Testis (tissue), 2 donors: ENCODE measurements at regions not wholly inside any gene's neighbourhood (a gene's known extent, or its start where the extent isn't known, plus 50 kb on each side); places are given as distances from the start of the nearest gene placed in this dataset.

Source experiments
- DNase-seq: peaks from one replicate; pipeline ENCODE4 v3.0.0-alpha.2; 2019
- H3K27ac ChIP-seq, 2 donors: fragments of 200-600 bp; sonication (generic); one replicate each; pipeline ENCODE4 v1.5.1; 2019
- H3K27me3 ChIP-seq: fragments of 200-600 bp; sonication (generic); one replicate; pipeline ENCODE4 v1.5.1; 2019
- H3K36me3 ChIP-seq: fragments of 200-600 bp; sonication (generic); one replicate; pipeline ENCODE4 v1.5.1; 2017; ENCODE audit warnings: low read depth; ENCODE audit errors: missing control alignments
- H3K4me1 ChIP-seq: fragments of 200-600 bp; sonication (generic); one replicate; pipeline ENCODE4 v1.5.1; 2019
- H3K4me3 ChIP-seq, 2 donors: fragments of 200-600 bp; sonication (generic); one replicate each; pipeline ENCODE4 v1.5.1; 2017 to 2019
- H3K9me3 ChIP-seq: fragments of 200-600 bp; sonication (generic); one replicate; pipeline ENCODE4 v1.5.1; 2017
- CTCF ChIP-seq, 3 experiments: fragments of 450-650 bp in 2 of 3; fragments of 200-600 bp in 1 of 3; sonication (generic) in 1 of 3; IDR thresholded peaks; one replicate each; pipeline ENCODE4 v1.5.1; 2016 to 2019; ENCODE audit warnings: antibody characterized with exemption in 3 of 3, mild to moderate bottlenecking in 2 of 3, moderate library complexity in 1 of 3
- POLR2A ChIP-seq: fragments of 450-650 bp; IDR thresholded peaks from one replicate; pipeline ENCODE4 v1.6.1; 2017; ENCODE audit warnings: antibody characterized with exemption, mild to moderate bottlenecking, moderate library complexity
- WGBS, 2 donors: methylation state at CpG; one replicate each; pipeline ENCODE4 v1.1.5; 2018; 5-methylcytosine and 5-hydroxymethylcytosine counted together
- intact Hi-C: fragments of 100-400 bp; cut with DNase I; formaldehyde crosslinking; loops from one replicate; pipeline ENCODE4 v1.15.1; 2023; ENCODE audit warnings: low total_unique reads

- Histone ChIP-seq H3K27me3 (no peaks in the 10 kb centered on the region), H3K27ac (no peak overlapping the region), H3K4me1 (no peaks in the 10 kb centered on the region), H3K4me3 (no peak overlapping the region), H3K9me3 (no peaks in the 10 kb centered on the region), H3K36me3 (no peaks in the 10 kb centered on the region)
- WGBS, 2 donors = 87 to 100% methylated on average over 2 of the region's 2 CpGs
- TF ChIP-seq CTCF (IDR thresholded peaks at IDR 0.05) (no peak), POLR2A (no peak)
- no peak for DNase-seq
- intact Hi-C loops = no loop called here
These were observed 51.0 kb upstream of the APOBEC4 start for GRCh38 chr1:183704131-183704530.
